ENCODE measurements at regions not wholly inside any gene's neighbourhood (a gene's known extent, or its start where the extent isn't known, plus 50 kb on each side); places are given as distances from the start of the nearest gene placed in this dataset.

DNA sequence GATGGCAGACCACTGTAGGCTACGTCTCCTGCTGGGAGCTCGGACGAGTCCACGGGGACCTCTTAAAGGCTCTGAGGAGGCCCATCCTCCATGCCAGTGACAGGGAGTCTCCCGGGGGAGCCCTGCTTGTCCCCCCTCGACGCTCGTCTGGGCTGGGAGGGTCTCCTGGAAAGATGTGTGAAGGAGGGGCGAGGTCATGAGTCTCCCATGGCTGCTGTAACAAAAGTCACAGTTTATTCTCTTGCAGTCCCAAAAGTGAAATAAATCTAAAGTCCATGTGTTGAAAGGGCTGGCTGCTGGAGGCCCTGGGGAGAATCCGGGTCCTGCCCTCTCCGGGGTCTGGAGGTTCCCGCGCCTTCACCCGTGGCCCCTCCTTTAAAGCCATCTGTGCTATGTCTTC lies 67.1 kb upstream of the GATA5 start:
- ATAC-seq (no peak), FAIRE-seq (no peak), DNase-seq (ENCODE audit: low read depth, low spot score) (no peak)
- POLR2A ChIA-PET: no interaction called here
- Histone ChIP-seq H3K27ac (ENCODE audit: control insufficient read depth, insufficient read depth) (no peak overlapping the region), H3K4me1 (ENCODE audit: control insufficient read depth, insufficient read depth, low read length) (no peaks in the 10 kb centered on the region), H3K27me3 (replicated peaks in 1 of 2; ENCODE audit: control insufficient read depth in 2 of 2, insufficient read depth in 2 of 2, low read length in 1 of 2) (peaks cover 0 to 1% of the 10 kb centered on the region in 2 experiments; a peak in 2 of 4 replicates), H3K36me3 (ENCODE audit: control insufficient read depth in 2 of 2, insufficient read depth in 2 of 2, low read length in 1 of 2) (no peaks in the 10 kb centered on the region), H3K9me3 (replicated peaks; ENCODE audit: control insufficient read depth, insufficient read depth, low read length) (no peaks in the 10 kb centered on the region; the same call in 2 of the 3 replicates), H4K20me1 (ENCODE audit: control insufficient read depth, insufficient read depth) (no peaks in the 10 kb centered on the region), H3K9ac (ENCODE audit: control insufficient read depth, insufficient read depth, low read length) (no peak overlapping the region), H3K4me3 (no peak overlapping the region), H3K79me2 (ENCODE audit: control insufficient read depth, insufficient read depth, low read length) (no peaks in the 10 kb centered on the region), H3K4me2 (ENCODE audit: control insufficient read depth, insufficient read depth) (no peak overlapping the region), H2AFZ (ENCODE audit: control insufficient read depth, low read depth, low read length) (no peak overlapping the region)
- intact Hi-C loops (cut with micrococcal nuclease; ENCODE audit: unreplicated experiment) (no loop called here), in situ Hi-C loops (cut with MboI) (no loop called here)
- BruUV-seq (replicated peaks): no TSS peak
- CTCF ChIA-PET: no interaction called here
- RAD21 ChIA-PET (ENCODE audit: unreplicated experiment): no interaction called here
- SMC1A ChIA-PET (ENCODE audit: uncharacterized antibody, unreplicated experiment): no interaction called here
- 27% methylated on average over 13 of the region's 14 CpGs for WGBS (ENCODE audit: insufficient coverage, insufficient replicate concordance, low lambda C conversion rate, missing lambda C conversion rate)
- TF ChIP-seq NR2C2 (IDR thresholded peaks at IDR 0.05; ENCODE audit: borderline replicate concordance, control insufficient read depth, insufficient read length, low read depth): no peak
- TF ChIP-seq NFIC (IDR thresholded peaks at IDR 0.05; ENCODE audit: low read depth, low read length): no peak
- no peak for TF ChIP-seq POLR2AphosphoS2 (IDR thresholded peaks at IDR 0.05; ENCODE audit: low read depth, low read length)
- TF ChIP-seq TCF7 (IDR thresholded peaks at IDR 0.05; ENCODE audit: borderline replicate concordance): no peak
- no peak for TF ChIP-seq ELK1 (IDR thresholded peaks at IDR 0.05; ENCODE audit: low read depth, low read length)
- no peak for TF ChIP-seq HCFC1 (IDR thresholded peaks at IDR 0.05; ENCODE audit: low read length)
- TF ChIP-seq KAT2A (conservative IDR thresholded peaks at IDR 0.05; ENCODE audit: control insufficient read depth, low read depth, low read length): no peak
- TF ChIP-seq POU2F2 (IDR thresholded peaks at IDR 0.05; ENCODE audit: borderline replicate concordance, low read depth, low read length): no peak
- TF ChIP-seq ESRRA (IDR thresholded peaks at IDR 0.05; ENCODE audit: low read length): no peak
- TF ChIP-seq, protein P1, sequence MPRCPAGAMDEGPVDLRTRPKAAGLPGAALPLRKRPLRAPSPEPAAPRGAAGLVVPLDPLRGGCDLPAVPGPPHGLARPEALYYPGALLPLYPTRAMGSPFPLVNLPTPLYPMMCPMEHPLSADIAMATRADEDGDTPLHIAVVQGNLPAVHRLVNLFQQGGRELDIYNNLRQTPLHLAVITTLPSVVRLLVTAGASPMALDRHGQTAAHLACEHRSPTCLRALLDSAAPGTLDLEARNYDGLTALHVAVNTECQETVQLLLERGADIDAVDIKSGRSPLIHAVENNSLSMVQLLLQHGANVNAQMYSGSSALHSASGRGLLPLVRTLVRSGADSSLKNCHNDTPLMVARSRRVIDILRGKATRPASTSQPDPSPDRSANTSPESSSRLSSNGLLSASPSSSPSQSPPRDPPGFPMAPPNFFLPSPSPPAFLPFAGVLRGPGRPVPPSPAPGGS (IDR thresholded peaks at IDR 0.05; ENCODE audit: borderline replicate concordance, insufficient read depth, low read depth, low read length, poor library complexity, severe bottlenecking): no peak
- TF ChIP-seq STAT1 (conservative IDR thresholded peaks at IDR 0.05): no peak
- TF ChIP-seq IKZF1 (conservative IDR thresholded peaks at IDR 0.05): no peak
- no peak for TF ChIP-seq CREB1 (IDR thresholded peaks at IDR 0.05; ENCODE audit: low read depth)
- no peak for TF ChIP-seq E2F8 (IDR thresholded peaks at IDR 0.05; ENCODE audit: low read depth, partially characterized antibody)
- TF ChIP-seq, protein P2, sequence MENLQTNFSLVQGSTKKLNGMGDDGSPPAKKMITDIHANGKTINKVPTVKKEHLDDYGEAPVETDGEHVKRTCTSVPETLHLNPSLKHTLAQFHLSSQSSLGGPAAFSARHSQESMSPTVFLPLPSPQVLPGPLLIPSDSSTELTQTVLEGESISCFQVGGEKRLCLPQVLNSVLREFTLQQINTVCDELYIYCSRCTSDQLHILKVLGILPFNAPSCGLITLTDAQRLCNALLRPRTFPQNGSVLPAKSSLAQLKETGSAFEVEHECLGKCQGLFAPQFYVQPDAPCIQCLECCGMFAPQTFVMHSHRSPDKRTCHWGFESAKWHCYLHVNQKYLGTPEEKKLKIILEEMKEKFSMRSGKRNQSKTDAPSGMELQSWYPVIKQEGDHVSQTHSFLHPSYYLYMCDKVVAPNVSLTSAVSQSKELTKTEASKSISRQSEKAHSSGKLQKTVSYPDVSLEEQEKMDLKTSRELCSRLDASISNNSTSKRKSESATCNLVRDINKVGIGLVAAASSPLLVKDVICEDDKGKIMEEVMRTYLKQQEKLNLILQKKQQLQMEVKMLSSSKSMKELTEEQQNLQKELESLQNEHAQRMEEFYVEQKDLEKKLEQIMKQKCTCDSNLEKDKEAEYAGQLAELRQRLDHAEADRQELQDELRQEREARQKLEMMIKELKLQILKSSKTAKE (IDR thresholded peaks at IDR 0.05; ENCODE audit: low read depth, poor library complexity, severe bottlenecking): no peak
- no peak for TF ChIP-seq BCL11A (IDR thresholded peaks at IDR 0.05; ENCODE audit: low read depth, low read length)
- no peak for TF ChIP-seq RELA (IDR thresholded peaks at IDR 0.05; ENCODE audit: borderline replicate concordance, partially characterized antibody)
- TF ChIP-seq SIX5 (IDR thresholded peaks at IDR 0.05; ENCODE audit: low read depth, low read length, severe bottlenecking): no peak

Data from GM12878 (cell line).